Suppressor macrophage treated with lipopolysaccharide for 1 hour (primary cell): ENCODE measurements at regions not wholly inside any gene's neighbourhood (a gene's known extent, or its start where the extent isn't known, plus 50 kb on each side); places are given as distances from the start of the nearest gene placed in this dataset.

Experiments
- DNase-seq, 3 donors: peaks; one replicate each; pipeline ENCODE4 v3.0.0-alpha.2; 2020 to 2022

GRCh38 chr7:156445997-156446761 lies 194.4 kb upstream of the RNF32 start:
- DNase-seq = no peak

DNA sequence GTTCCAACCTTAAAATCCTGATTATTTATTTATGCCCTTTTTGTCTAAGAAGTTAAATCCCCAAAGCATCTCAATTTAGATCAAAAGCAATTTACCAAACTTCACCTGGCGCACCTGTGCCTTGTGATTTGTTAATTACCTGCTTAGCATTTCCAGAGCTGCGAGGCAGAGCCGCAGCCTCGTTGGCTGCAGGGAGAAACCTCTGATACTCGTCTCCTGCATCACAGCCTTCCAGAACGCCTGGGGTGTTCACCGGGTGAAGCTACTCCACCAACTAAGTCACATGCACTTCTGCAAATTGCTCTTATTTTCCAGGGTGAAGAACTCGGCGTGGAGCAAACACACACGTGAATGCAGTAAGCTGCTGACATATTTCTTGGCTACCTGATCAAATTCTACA lies 198.1 kb upstream of the RNF32 start:
- DNase-seq = no peak

DNA sequence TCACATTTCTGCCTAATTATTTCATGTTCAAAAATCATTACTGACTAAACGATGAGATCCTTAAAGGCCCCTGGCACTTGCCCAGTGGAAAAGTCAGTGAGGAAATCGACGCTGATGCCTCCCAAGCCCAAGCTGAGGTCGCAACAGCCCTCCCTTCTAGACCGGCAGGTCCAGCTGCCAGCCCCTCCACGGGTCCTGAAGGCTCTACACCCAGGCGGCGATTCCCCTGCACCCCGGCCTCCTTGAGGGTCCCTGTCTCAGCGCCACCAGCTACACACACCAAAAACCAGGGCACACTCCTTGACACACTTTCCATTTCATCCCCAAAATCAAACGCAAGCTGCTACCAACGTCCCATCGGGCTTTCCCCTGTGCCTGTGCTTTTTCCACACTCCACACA lies 200.1 kb upstream of the RNF32 start:
- DNase-seq = no peak

DNA sequence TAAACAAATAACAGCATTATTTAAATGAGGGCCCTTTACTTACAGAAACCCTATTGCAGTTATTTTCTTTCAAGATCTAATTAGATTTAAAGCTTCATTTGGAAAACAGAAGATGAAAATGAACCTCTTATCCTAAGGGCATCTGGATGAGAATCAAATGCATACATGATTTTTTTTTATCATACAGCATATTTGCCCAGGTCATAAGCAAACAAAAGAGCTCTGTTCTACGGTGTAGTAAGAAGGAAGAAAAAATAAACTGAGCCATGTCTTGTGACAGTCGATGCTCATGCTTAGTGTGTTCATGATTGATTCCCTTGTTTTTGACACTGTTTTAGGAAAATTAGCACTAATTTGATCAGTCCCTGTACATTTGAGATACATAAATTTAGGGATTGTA lies 202.6 kb upstream of the RNF32 start:
- DNase-seq = no peak

DNA sequence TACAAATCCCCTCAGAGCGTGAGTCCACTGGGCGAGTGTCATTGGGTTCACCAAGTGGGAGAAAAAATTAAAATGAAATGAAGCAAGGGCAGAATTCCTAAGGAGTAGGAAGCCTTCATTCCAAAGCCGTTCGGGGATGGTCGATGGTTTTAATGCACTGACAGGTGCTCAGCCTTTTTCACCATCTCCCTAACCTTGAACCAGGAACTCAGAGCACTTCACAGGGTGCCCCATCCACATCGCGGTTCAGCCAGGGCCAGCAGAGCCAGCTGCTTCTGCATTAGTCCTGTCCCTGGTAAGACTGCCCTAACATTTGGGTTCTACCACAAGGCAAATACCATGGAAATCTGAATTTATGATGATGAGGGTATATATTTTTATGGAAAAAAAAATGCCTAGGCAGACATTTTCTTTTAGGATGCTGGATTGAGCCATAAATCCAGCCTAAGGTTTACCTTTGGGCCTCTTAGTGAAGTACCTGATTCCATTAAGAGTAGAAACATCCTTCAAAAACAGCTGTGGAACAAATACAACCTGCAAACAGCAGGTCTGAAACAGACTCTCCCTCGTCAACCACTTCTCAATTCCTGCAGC lies 203.5 kb upstream of the RNF32 start:
- DNase-seq = no peak

- no peak for DNase-seq
Measured at GRCh38 chr7:156435486-156436231, 204.9 kb upstream of the RNF32 start.

GRCh38 chr7:156434706-156435105 lies 205.9 kb upstream of the RNF32 start:
- DNase-seq = no peak

GRCh38 chr7:156432018-156432417 lies 208.6 kb upstream of the RNF32 start:
- no peak for DNase-seq

DNA sequence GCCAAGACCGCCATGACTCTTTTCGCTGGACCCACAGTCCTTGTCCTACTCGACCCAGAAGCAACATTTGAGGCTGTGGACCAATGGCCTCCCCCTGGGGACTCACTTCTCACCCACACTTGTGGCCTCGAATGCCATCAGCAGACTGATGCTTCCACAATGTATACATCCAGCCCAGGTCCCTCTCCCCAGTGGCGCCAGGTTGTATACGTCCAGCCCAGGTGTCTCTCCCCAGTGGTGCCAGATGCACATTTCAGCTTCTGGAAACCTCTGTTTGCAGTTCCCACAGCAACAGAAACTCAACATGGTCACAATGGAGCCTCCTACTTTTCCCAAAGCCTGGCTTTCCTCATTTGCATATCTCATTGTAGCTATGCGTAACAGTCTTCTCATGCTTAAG lies 210.5 kb upstream of the RNF32 start:
- no peak for DNase-seq

DNA sequence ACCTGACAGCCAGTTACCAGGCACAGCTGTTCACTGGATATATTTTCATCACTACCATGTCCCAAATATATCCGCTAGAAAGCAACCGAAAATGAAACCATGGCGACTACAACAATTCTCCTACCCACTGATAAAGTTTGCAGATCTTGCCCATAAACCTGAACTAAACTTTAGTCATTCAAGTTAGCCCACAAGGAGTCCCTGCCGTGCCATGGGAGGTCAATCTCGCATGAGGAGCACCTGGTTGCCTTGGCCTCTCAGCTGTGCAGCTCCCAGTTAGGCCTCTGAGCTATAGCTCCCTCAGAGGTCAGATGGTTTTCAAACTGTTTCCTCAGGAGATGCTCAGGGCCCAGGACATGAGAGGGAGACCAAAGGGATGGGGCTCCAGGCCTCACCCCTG lies 211.1 kb upstream of the RNF32 start:
- DNase-seq = no peak

DNA sequence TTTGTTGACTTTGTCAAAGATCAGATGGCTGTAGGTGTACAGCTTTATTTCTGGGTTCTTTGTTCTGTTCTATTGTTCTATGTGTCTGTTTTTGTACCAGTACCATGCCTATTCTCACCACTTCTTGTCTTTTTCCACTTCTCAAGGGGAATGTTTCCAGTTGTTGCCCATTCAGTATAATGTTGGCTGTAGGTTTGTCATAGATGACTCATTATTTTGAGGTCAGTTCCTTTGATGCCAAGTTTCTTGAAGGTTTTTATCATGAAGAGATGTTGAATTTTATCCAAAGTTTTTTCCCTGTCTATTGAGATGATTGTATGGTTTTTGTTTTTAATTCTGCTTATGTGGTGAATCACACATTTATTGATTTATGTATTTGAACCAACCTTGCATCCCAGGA lies 216.7 kb upstream of the RNF32 start:
- no peak for DNase-seq

- DNase-seq = no peak
Measured at GRCh38 chr7:156420496-156420895, 220.1 kb upstream of the RNF32 start.

DNA sequence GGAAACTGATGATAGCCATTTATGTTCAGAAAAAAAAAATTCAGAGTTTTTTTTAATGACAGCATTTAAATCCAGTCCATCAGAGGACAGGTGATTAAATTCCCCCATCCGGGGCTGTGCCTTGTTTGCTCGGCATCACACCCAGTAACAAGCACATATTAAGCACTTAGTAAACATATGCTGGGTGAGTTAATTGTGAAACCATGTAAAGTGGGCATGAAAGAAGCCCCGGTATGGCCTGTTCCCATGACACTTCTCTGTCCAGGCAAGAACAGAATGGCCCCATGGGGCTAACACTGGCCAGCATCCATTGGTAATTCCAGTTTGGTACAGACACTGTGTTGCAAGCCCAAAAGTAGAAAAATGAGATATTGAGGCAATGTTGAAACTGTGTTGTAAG lies 220.8 kb upstream of the RNF32 start:
- DNase-seq = no peak

DNA sequence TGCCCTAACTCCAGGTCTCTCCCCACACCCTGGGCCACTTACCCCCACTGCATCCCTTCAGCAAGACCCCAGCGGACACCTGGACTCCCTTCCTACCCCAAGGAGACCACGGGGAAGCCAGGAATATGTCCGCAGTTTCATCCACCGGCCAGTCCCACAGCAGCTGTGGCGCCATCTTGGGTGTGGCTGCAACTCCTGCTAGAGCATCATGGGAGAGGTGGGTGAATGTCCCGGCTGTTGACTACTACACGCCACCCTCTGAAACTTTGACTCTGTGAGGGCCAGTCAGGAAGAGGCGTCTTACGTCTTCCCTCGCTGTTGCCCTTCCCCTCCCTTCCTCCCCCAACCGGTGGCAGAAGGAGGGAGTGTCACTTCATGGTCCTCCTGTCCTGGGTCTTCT lies 238.3 kb upstream of the RNF32 start:
- no peak for DNase-seq

DNA sequence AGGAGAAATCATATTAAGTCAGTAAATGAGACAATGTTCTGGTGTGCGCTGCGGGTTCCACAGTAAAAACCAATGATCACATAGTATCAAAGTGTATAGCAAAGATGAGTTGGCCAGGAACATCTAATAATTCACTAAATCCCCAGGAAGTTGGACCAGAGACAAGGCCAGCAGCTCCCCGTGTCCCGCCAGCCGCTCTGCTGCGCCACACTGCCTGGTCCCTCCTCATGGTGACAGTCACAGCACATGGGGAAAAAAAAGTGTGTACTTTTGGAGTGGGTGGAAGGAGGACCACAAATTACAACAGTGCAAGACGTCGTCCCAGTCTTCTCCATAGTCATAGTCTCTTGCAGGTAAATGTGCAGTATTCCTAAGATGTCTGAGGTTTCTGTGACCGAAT lies 239.0 kb upstream of the RNF32 start:
- DNase-seq = no peak

- no peak for DNase-seq
Measured at GRCh38 chr7:156400046-156400445, 240.5 kb upstream of the RNF32 start.

GRCh38 chr7:156397249-156397648 lies 243.3 kb upstream of the RNF32 start:
- no peak for DNase-seq

- no peak for DNase-seq
Measured at GRCh38 chr7:156389116-156389692, 251.4 kb upstream of the RNF32 start.

GRCh38 chr7:156386097-156386496 lies 254.5 kb upstream of the RNF32 start:
- no peak for DNase-seq

GRCh38 chr7:156384706-156385105 lies 255.9 kb upstream of the RNF32 start:
- no peak for DNase-seq

DNA sequence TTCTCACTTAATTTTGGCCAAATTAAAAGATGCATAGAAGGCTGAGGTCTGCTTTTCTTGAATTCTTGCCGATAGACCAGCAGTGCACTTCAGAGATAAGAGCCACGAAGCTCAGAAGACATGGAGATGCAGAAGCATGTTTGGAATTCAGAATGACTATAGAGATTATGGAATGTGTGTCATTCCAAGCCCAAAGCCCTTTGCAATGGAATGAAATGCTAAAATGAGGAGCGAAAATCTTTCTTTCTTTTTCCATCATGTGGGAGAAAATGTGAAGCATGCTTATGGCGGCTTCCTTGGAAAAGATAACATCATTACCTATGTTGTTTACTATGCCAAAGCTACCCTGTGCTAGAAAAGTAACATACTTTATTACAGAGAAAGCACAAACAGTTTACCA lies 257.0 kb upstream of the RNF32 start:
- DNase-seq = no peak

DNA sequence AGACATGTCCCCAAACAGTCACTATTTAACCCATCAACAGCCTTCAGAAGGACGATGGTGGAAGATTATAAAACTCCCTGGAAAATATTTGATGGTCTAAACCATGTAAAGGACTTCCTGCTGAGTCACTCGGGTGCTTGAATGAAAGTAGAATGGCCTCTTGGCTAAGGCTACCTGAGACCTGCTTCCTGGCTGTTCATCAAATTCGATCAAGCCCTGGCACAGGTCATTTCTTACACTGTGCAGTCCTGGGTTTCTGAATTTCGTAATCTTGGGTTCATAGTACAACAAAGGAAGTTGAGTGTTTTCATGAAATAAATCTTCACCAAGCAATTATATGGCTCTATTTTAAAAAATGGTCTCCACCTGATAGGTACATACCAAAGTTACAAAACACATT lies 260.3 kb upstream of the RNF32 start:
- DNase-seq = no peak

- DNase-seq = no peak
Measured at GRCh38 chr7:156379324-156380070, 261.1 kb upstream of the RNF32 start.
